GM12874 (cell line): ENCODE measurements at regions not wholly inside any gene's neighbourhood (a gene's known extent, or its start where the extent isn't known, plus 50 kb on each side); places are given as distances from the start of the nearest gene placed in this dataset.

Source experiments
- TF ChIP-seq, protein P1 (sequence below): IDR thresholded peaks from 2 replicates; pipeline ENCODE4 v1.5.1; 2011; ENCODE audit warnings: low read depth, mild to moderate bottlenecking, control low read depth, low read length, moderate library complexity; ENCODE audit not compliant: insufficient read depth

DNA sequence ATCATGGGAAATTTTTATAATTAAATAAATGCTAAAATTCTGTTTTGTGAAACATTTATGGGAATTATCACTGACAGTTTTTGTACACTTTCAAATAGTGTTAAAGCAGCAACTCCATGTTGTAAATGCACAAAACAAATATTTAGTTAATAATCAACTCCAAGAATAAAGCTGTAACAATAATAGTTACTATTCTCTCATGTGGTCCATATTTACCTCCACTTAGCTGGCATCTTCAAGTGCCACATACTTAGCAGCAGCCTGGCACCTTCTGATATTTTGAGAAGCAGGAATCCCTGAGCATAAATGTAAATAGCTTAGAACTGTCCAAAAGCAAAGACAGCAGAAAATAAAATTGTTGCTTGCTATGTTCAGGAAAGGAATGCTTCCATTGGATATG, 154.3 kb downstream of the KDM5D start:
- TF ChIP-seq, protein P1, sequence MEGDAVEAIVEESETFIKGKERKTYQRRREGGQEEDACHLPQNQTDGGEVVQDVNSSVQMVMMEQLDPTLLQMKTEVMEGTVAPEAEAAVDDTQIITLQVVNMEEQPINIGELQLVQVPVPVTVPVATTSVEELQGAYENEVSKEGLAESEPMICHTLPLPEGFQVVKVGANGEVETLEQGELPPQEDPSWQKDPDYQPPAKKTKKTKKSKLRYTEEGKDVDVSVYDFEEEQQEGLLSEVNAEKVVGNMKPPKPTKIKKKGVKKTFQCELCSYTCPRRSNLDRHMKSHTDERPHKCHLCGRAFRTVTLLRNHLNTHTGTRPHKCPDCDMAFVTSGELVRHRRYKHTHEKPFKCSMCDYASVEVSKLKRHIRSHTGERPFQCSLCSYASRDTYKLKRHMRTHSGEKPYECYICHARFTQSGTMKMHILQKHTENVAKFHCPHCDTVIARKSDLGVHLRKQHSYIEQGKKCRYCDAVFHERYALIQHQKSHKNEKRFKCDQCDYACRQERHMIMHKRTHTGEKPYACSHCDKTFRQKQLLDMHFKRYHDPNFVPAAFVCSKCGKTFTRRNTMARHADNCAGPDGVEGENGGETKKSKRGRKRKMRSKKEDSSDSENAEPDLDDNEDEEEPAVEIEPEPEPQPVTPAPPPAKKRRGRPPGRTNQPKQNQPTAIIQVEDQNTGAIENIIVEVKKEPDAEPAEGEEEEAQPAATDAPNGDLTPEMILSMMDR: no peak

DNA sequence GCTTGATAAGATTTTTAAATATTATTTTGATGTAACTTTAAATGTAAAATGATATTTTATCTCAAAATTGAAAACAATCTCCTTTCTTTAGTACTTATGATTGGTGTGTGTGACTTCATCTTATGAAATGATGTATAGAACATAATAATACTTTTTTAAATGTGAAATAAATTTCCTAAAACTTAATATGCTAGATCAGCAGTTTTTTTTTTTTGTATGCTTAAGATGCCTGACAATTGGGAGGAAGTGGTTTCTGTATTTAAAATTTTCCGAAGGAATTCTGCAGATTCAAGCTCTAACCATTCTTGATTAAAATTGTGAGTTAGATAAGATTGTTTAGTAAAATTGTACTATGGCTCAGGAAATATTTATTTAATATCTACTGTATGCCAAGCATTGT, 154.9 kb downstream of the KDM5D start:
- TF ChIP-seq, protein P1: no peak

DNA sequence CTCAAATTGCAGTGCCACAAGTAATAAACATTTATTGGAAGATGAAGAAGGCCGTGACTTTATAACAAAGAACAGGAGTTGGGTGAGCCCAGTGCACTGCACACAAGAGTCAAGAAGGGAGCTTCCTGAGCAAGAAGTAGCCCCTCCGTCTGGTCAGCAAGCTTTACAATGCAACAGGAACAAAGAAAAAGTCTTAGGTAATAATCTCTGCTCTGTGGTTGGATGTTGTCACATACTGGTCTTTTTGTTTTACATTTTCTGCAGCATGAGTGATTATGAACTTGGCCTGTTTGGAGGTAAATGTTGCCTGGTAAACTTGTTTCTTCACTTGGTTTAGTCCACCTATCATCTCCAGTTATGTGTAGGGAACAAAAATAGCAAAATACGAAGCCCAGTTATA, 157.2 kb downstream of the KDM5D start:
- TF ChIP-seq, protein P1: no peak

DNA sequence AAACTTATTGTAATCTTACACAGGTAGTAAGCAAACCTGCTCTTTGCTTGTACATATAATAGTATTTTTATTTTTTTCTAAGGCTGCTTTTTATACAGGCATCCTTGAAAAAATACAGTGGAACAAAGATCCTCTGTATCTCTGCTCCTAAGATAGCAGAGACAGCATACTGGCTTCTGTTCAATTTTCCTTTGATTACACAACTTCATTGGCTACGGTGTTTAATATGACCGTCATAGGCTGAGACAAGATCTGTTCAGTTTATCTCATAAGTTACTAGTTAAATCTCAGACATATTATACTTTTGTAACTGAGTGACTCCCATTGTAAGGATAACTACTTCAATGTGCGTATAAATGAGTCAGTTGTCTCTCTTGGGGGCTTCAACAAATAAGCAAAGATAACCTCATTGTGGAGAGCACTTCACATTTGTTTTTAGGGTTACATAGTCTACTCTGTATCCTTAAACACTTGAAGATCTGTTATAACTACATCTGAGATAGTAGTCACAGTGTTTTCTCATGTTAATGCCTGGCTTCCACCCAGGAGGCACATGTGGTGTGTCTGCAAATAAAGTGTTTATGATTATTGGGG, 166.1 kb downstream of the KDM5D start:
- TF ChIP-seq, protein P1: no peak

DNA sequence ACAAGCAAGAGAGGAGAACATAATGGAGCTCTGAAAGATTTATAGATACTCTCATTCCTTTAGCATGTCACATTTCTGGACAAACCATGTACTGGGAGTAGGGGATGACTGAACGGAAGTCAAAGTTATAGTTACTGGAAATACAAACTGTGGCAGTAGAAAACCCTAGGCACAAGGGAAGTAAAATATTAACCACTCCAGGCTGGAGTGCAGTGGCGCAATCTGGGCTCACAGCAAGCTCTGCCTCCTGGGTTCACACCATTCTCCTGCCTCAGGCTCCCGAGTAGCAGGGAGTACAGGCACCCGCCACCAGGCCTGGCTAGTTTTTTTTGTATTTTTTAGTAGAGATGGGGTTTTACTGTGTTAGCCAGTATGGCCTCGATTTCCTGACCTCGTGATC, 167.3 kb downstream of the KDM5D start:
- TF ChIP-seq, protein P1: no peak

DNA sequence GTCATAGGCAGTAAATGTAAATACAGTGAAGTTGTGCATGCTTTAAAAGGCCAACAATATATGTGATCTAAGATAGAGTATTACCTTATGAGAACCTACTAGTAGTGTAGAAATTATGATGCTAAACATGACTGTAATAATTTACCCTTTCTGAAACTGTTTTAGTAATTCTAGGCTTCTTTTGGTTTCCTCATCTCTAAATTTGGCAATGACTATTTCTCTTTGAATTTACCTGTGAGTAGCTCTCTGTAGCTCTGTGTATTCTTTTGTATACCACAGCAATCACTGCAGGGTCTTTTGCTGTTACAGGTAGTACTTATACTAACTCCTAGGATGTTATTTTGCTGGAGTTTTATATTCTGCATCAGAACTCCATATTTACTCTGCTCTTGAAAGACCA, 169.6 kb downstream of the KDM5D start:
- TF ChIP-seq, protein P1: no peak

DNA sequence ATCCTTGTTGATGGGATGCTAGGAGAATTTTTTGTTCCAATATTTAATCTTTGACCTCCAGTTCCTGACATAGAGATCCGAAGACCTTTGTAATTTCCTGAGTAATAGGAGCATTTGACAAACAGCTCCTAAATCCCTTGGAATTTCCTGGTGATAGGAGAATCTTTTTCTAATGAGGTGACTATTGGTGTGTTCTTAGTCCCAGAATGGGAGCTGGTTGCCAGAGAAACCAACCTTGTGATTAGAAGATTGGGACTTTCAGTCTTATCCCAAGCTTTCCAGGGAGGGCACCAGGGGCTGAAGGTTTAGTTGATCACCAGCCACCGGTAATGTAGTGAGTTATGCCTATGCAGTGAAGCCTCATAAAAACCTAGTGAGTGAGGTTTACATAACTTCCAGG, 170.9 kb downstream of the KDM5D start:
- TF ChIP-seq, protein P1: no peak
